ENCODE measurements at regions not wholly inside any gene's neighbourhood (a gene's known extent, or its start where the extent isn't known, plus 50 kb on each side); places are given as distances from the start of the nearest gene placed in this dataset.

DNA sequence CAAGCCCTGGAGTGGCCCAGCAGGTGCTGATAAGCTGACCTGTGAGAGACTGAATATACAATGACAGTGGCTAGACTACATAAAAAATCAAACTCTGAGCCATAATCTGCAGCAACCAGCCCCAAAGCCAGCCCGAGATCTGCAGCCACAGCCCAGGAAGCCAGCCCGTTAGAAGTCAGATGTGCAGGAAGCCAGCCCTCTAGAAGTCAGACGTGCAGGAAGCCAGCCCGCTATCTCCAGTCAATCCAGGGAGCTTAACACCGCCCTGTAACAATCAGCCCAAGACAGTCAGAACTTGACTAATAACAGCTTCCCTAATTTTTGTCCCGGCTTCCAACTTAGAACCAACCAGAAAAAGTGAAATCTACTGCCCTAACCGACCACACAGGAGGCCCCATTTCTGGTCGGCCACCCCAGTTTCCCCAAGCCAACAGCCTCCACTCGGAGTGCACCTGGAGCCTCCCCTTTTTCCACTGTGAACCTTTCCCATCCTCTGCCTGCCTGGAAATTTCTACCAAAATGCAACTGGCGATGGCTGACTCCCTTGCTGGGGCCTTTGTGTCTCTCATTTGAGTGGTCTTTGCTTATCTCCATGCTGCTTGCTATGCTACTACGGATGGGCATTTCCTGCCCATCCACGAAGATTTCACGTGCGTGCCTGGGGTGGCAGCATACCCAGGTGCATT, 769.3 kb downstream of the KCNJ18 start:
- Mint-ChIP-seq H3K36me3 (ENCODE audit: low read depth) (no peaks in the 10 kb centered on the region), H3K4me3 (no peak overlapping the region), H3K4me1 (no peaks in the 10 kb centered on the region), H3K9me3 (ENCODE audit: low read depth) (peaks cover 18% of the 10 kb centered on the region), H3K27ac (no peak overlapping the region), H3K27me3 (no peaks in the 10 kb centered on the region)
- no peak for DNase-seq
- ChIA-PET POLR2A (no interaction called here), CTCF (no interaction called here)
- ATAC-seq: no peak
- intact Hi-C loops (cut with DNase I, micrococcal nuclease): loop anchor here in 1 of 2 experiments (10.0 kb wide), 1 partner anchor 63 kb away; no protein-coding TSS in a partner anchor

DNA sequence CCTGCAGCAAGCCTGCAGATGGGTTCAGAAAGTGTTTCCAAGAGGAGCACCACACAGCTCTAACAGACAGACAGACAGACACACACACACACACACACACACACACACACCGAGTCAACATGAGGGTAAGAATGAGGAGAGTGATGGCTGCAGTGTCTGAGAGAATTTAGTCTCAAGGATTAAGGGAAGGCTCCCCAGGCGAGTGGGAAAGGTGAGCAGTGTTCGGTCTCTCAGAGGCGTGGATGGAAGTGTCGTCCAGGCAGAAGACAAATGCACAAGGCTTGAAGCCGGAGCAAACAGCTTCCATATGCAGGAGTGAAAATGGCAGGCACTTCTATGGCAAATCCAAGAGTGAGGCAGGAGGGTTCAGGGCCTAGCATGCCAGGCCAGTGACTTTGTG, 770.1 kb downstream of the KCNJ18 start:
- Mint-ChIP-seq H3K27me3 (no peaks in the 10 kb centered on the region), H3K9me3 (ENCODE audit: low read depth) (peaks cover 18% of the 10 kb centered on the region), H3K4me1 (no peaks in the 10 kb centered on the region), H3K27ac (no peak overlapping the region), H3K36me3 (ENCODE audit: low read depth) (no peaks in the 10 kb centered on the region), H3K4me3 (no peak overlapping the region)
- ChIA-PET POLR2A (no interaction called here), CTCF (no interaction called here)
- intact Hi-C loops (cut with DNase I, micrococcal nuclease): loop anchor here in 1 of 2 experiments (10.0 kb wide), 1 partner anchor 62 kb away; no protein-coding TSS in a partner anchor
- ATAC-seq (no peak), DNase-seq (no peak)

- ATAC-seq: no peak
- Mint-ChIP-seq H3K27me3 (no peaks in the 10 kb centered on the region), H3K36me3 (ENCODE audit: low read depth) (no peaks in the 10 kb centered on the region)
These were observed 771.0 kb downstream of the KCNJ18 start for GRCh38 chr17:22463110-22463850.

GRCh38 chr17:22464041-22464440, 771.7 kb downstream of the KCNJ18 start:
- no peaks in the 10 kb centered on the region for H3K4me1 Mint-ChIP-seq
- no peak overlapping the region for H3K27ac Mint-ChIP-seq
- ChIA-PET POLR2A (no interaction called here), CTCF (no interaction called here)
- ATAC-seq (no peak), DNase-seq (no peak)
- H3K27me3 Mint-ChIP-seq: no peaks in the 10 kb centered on the region
- H3K36me3 Mint-ChIP-seq (ENCODE audit: low read depth): no peaks in the 10 kb centered on the region
- intact Hi-C loops (cut with DNase I, micrococcal nuclease): loop anchor here in 1 of 2 experiments (10.0 kb wide), 1 partner anchor 61 kb away; no protein-coding TSS in a partner anchor
- H3K9me3 Mint-ChIP-seq (ENCODE audit: low read depth): peaks cover 15% of the 10 kb centered on the region
- no peak overlapping the region for H3K4me3 Mint-ChIP-seq

More at GRCh38 chr17:22463110-22463850, 771.0 kb downstream of the KCNJ18 start:
- intact Hi-C loops (cut with DNase I, micrococcal nuclease): loop anchor here in 1 of 2 experiments (10.0 kb wide), 1 partner anchor 62 kb away; no protein-coding TSS in a partner anchor
- ChIA-PET POLR2A (no interaction called here), CTCF (no interaction called here)
- H3K27ac Mint-ChIP-seq: no peak overlapping the region
- DNase-seq: no peak
- H3K4me3 Mint-ChIP-seq: no peak overlapping the region
- no peaks in the 10 kb centered on the region for H3K4me1 Mint-ChIP-seq
- H3K9me3 Mint-ChIP-seq (ENCODE audit: low read depth): peaks cover 16% of the 10 kb centered on the region

GRCh38 chr17:22467720-22468119, 775.4 kb downstream of the KCNJ18 start:
- no peak for DNase-seq
- Mint-ChIP-seq H3K4me1 (no peaks in the 10 kb centered on the region), H3K27me3 (no peaks in the 10 kb centered on the region), H3K36me3 (ENCODE audit: low read depth) (no peaks in the 10 kb centered on the region), H3K27ac (no peak overlapping the region), H3K9me3 (ENCODE audit: low read depth) (peaks cover 14% of the 10 kb centered on the region), H3K4me3 (no peak overlapping the region)
- ChIA-PET CTCF (no interaction called here), POLR2A (no interaction called here)
- no peak for ATAC-seq
- intact Hi-C loops (cut with DNase I, micrococcal nuclease): loop anchor here in 1 of 2 experiments (10.0 kb wide), 1 partner anchor 57 kb away; no protein-coding TSS in a partner anchor

DNA sequence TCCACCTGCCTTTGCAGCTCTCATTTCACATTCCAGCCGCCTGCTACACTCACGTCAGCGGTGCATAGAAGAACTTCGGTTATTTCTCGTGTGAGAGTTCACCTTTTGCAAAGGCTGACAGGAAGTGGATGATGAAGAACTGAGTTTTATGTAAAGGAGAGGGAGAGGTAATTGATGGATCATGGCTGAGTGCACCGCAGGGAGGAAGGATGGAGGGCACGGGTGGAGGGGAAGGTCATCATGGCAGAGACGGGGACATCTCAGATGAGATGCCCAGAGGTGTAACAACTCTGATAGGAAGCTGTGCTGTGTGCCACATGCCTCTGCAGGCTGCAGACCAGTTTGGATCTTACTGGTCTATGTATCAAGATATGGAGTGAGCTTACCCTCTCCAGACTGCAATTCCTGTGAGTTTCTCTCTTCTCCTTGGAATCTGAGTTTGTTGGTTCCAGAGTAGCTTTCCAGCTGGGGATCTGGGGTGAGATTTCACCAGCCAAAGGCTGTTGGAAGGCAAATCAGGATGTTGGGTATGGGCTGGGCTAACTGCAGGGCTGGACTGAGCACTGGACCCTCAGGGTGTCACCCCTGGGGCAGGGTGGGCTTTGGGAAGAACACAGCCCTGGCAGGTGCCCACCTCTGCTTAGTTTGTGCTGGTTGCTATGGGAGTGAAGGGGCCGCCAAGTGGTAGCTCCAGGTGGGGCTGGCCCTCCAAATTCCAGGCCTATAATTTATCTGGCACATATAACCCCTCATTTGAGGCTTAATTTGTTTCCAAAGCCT, 777.0 kb downstream of the KCNJ18 start:
- CTCF ChIA-PET: no interaction called here
- intact Hi-C loops (cut with DNase I, micrococcal nuclease): loop anchor here in 1 of 2 experiments (10.0 kb wide), 1 partner anchor 56 kb away; no protein-coding TSS in a partner anchor
- H3K27me3 Mint-ChIP-seq: no peaks in the 10 kb centered on the region

GRCh38 chr17:22469941-22470340, 777.6 kb downstream of the KCNJ18 start:
- DNase-seq: no peak
- Mint-ChIP-seq H3K4me1 (no peaks in the 10 kb centered on the region), H3K27me3 (no peaks in the 10 kb centered on the region), H3K4me3 (no peak overlapping the region), H3K36me3 (ENCODE audit: low read depth) (no peaks in the 10 kb centered on the region), H3K9me3 (ENCODE audit: low read depth) (peaks cover 8% of the 10 kb centered on the region), H3K27ac (no peak overlapping the region)
- ATAC-seq: no peak
- ChIA-PET CTCF (no interaction called here), POLR2A (no interaction called here)
- intact Hi-C loops (cut with DNase I, micrococcal nuclease): loop anchor here in 1 of 2 experiments (10.0 kb wide), 1 partner anchor 55 kb away; no protein-coding TSS in a partner anchor

More for the DNA sequence above, 777.0 kb downstream of the KCNJ18 start:
- Mint-ChIP-seq H3K9me3 (ENCODE audit: low read depth) (peaks cover 10% of the 10 kb centered on the region), H3K27ac (no peak overlapping the region), H3K4me1 (no peaks in the 10 kb centered on the region), H3K4me3 (no peak overlapping the region), H3K36me3 (ENCODE audit: low read depth) (no peaks in the 10 kb centered on the region)
- ATAC-seq (no peak), DNase-seq (no peak)
- POLR2A ChIA-PET: no interaction called here

GRCh38 chr17:22470411-22471175, 778.3 kb downstream of the KCNJ18 start:
- ATAC-seq (no peak), DNase-seq (no peak)
- no peaks in the 10 kb centered on the region for H3K27me3 Mint-ChIP-seq
- H3K36me3 Mint-ChIP-seq (ENCODE audit: low read depth): no peaks in the 10 kb centered on the region
- peaks cover 8% of the 10 kb centered on the region for H3K9me3 Mint-ChIP-seq (ENCODE audit: low read depth)
- CTCF ChIA-PET: no interaction called here
- intact Hi-C loops (cut with DNase I, micrococcal nuclease): no loop called here
- H3K4me3 Mint-ChIP-seq: no peak overlapping the region
- no peaks in the 10 kb centered on the region for H3K4me1 Mint-ChIP-seq
- POLR2A ChIA-PET: no interaction called here
- H3K27ac Mint-ChIP-seq: no peak overlapping the region

DNA sequence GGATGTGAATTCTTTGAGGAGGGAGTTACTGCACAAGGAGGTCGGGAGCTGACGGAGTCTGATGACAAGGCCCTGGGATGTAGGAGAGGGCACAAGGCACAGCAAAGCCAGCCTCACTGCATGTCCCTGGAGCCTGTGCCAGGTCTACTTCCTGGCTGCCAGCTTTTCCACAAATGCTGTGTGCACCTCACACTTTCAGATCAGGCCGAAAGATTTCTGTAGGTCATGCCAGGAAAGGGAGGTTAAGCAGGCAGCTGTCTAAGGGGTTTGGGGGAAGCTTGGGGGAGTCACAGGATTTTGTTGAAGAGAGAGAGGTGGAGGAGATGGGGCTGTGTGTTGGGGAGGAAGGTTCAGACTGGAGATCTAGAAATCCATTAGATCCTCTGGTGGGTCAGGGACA, 792.5 kb downstream of the KCNJ18 start:
- no peak overlapping the region for H3K27ac Mint-ChIP-seq
- H3K9me3 Mint-ChIP-seq (ENCODE audit: low read depth): peaks cover 15% of the 10 kb centered on the region
- no peaks in the 10 kb centered on the region for H3K27me3 Mint-ChIP-seq
- ChIA-PET CTCF (no interaction called here), POLR2A (no interaction called here)
- no peaks in the 10 kb centered on the region for H3K4me1 Mint-ChIP-seq
- intact Hi-C loops (cut with DNase I, micrococcal nuclease): loop anchor here in 1 of 2 experiments (5.0 to 10.0 kb wide), 2 partner anchors 60 to 237 kb away; no protein-coding TSS in a partner anchor
- no peak overlapping the region for H3K4me3 Mint-ChIP-seq
- no peaks in the 10 kb centered on the region for H3K36me3 Mint-ChIP-seq (ENCODE audit: low read depth)
- no peak for DNase-seq
- ATAC-seq: no peak

DNA sequence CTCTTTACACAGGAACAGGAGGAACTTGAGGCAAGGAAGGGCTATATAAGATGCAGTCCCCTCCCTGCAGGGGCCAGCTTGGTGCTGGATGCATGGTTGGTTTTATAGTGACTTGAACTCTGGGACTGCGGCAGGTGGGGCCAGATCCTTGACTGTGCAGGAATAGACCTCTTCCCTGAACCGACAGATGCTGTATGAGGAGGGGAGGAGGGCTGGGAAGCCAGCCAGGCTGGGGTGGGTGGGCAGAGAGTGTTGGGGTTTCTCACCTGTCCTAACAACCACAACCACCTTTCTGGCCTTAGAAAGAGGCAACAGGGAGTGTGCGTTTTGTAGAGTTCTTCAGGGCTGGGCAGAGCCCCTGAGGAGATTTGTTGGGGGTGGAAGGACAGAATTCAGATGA, 798.1 kb downstream of the KCNJ18 start:
- Mint-ChIP-seq H3K27ac (no peak overlapping the region), H3K4me3 (no peak overlapping the region), H3K27me3 (no peaks in the 10 kb centered on the region), H3K36me3 (ENCODE audit: low read depth) (no peaks in the 10 kb centered on the region), H3K4me1 (no peaks in the 10 kb centered on the region), H3K9me3 (ENCODE audit: low read depth) (peaks cover 18% of the 10 kb centered on the region)
- ChIA-PET POLR2A (no interaction called here), CTCF (no interaction called here)
- ATAC-seq (no peak), DNase-seq (no peak)
- intact Hi-C loops (cut with DNase I, micrococcal nuclease): no loop called here

DNA sequence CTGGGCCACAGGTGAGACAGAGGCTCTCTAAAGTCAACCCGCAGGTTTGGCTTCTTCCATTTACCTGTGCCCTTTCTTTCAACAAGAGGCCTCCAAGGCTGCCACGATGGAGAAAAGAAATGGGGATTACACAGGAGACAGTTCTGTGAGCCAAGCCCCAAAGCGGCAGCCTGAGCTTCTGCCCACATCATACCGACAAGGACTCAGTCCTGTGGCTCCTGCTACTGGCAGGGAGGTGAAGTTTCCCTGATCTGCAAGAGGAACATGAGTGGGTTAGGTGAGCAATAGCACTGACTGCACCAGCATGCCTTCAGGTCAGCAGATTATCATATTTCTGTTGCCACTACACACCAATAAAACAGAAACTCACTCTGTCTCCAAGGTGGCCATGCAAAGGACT, 800.0 kb downstream of the KCNJ18 start:
- H3K27me3 Mint-ChIP-seq: no peaks in the 10 kb centered on the region
- POLR2A ChIA-PET: no interaction called here
- intact Hi-C loops (cut with DNase I, micrococcal nuclease): no loop called here
- H3K4me3 Mint-ChIP-seq: no peak overlapping the region
- peaks cover 10% of the 10 kb centered on the region for H3K9me3 Mint-ChIP-seq (ENCODE audit: low read depth)
- ATAC-seq (no peak), DNase-seq (no peak)
- no peaks in the 10 kb centered on the region for H3K4me1 Mint-ChIP-seq
- H3K36me3 Mint-ChIP-seq (ENCODE audit: low read depth): no peaks in the 10 kb centered on the region
- CTCF ChIA-PET: no interaction called here
- H3K27ac Mint-ChIP-seq: no peak overlapping the region

Measured in activated CD4-positive, alpha-beta T cell treated with anti-CD3 and anti-CD28 coated beads for 36 hours (primary cell).